Liver (tissue), 8 donors: ENCODE measurements at regions not wholly inside any gene's neighbourhood (a gene's known extent, or its start where the extent isn't known, plus 50 kb on each side); places are given as distances from the start of the nearest gene placed in this dataset.

ENCODE experiments used
- DNase-seq: peaks from one replicate; pipeline ENCODE4 v3.0.0-alpha.2; 2017; ENCODE audit warnings: low spot score
- H3K27ac ChIP-seq, 2 donors: one replicate each; pipeline ENCODE4 v1.7.0; 2013; ENCODE audit warnings: inconsistent platforms in 2 of 2, low read length in 2 of 2, control low read depth in 1 of 2, low read depth in 1 of 2, mild to moderate bottlenecking in 1 of 2
- H3K27me3 ChIP-seq, 4 donors: one replicate each; pipeline versions ENCODE4 v1.6.1 to v1.7.0; 2013; ENCODE audit warnings: low read length in 3 of 4, inconsistent platforms in 1 of 4, mild to moderate bottlenecking in 1 of 4, moderate library complexity in 1 of 4; ENCODE audit not compliant: control insufficient read depth in 4 of 4, insufficient read depth in 4 of 4
- H3K36me3 ChIP-seq, 4 donors: one replicate each; pipeline versions ENCODE4 v1.6.1 to v1.7.0; 2013; ENCODE audit warnings: low read length in 3 of 4, mild to moderate bottlenecking in 3 of 4, low read depth in 1 of 4, moderate library complexity in 1 of 4; ENCODE audit not compliant: control insufficient read depth in 4 of 4, insufficient read depth in 3 of 4
- H3K4me1 ChIP-seq, 4 donors: one replicate each; pipeline versions ENCODE4 v1.6.1 to v1.7.0; 2013; ENCODE audit warnings: low read length in 3 of 4, mild to moderate bottlenecking in 3 of 4, moderate library complexity in 1 of 4; ENCODE audit not compliant: control insufficient read depth in 4 of 4, insufficient read depth in 4 of 4
- H3K4me3 ChIP-seq, 3 donors: one replicate each; pipeline versions ENCODE4 v1.6.1 to v1.7.0; 2013; ENCODE audit warnings: low read length in 3 of 3, control low read depth in 1 of 3, low read depth in 1 of 3, mild to moderate bottlenecking in 1 of 3
- H3K9ac ChIP-seq, 2 donors: one replicate each; pipeline ENCODE4 v1.7.0; 2013; ENCODE audit warnings: low read length in 2 of 2, mild to moderate bottlenecking in 2 of 2, moderate library complexity in 2 of 2, control low read depth in 1 of 2, low read depth in 1 of 2
- H3K9me3 ChIP-seq, 4 donors: one replicate each; pipeline versions ENCODE4 v1.6.1 to v1.7.0; 2013; ENCODE audit warnings: low read length in 3 of 4; ENCODE audit not compliant: control insufficient read depth in 4 of 4
- CTCF ChIP-seq: fragments of 150-350 bp; IDR thresholded peaks from 2 replicates; pipeline ENCODE4 v1.5.1; 2017; ENCODE audit warnings: improper control_type of control experiment, low read depth, low read length; ENCODE audit not compliant: missing input control
- FOXA1 ChIP-seq: IDR thresholded peaks from 2 replicates; pipeline ENCODE4 v1.6.1; 2016; ENCODE audit warnings: antibody characterized with exemption
- FOXA2 ChIP-seq: IDR thresholded peaks from 2 replicates; pipeline ENCODE4 v1.6.1; 2016; ENCODE audit warnings: antibody characterized with exemption
- GABPA ChIP-seq, 2 donors: IDR thresholded peaks in 1 of 2; conservative IDR thresholded peaks in 1 of 2; 2 replicates each; pipeline ENCODE4 v1.6.1; 2016; ENCODE audit warnings: antibody characterized with exemption in 2 of 2, mild to moderate bottlenecking in 1 of 2, moderate library complexity in 1 of 2
- HNF4G ChIP-seq: IDR thresholded peaks from 2 replicates; pipeline ENCODE4 v1.6.1; 2016; ENCODE audit warnings: antibody characterized with exemption
- JUND ChIP-seq, 2 donors: IDR thresholded peaks; 2 replicates each; pipeline ENCODE4 v1.6.1; 2016; ENCODE audit warnings: antibody characterized with exemption in 2 of 2
- NR2F2 ChIP-seq: IDR thresholded peaks from 2 replicates; pipeline ENCODE4 v1.6.1; 2016; ENCODE audit warnings: antibody characterized with exemption
- RXRA ChIP-seq, 2 donors: IDR thresholded peaks; 2 replicates each; pipeline ENCODE4 v1.6.1; 2017 to 2018; ENCODE audit warnings: antibody characterized with exemption in 2 of 2, mild to moderate bottlenecking in 1 of 2
- SP1 ChIP-seq: IDR thresholded peaks from 2 replicates; pipeline ENCODE4 v1.6.1; 2018; ENCODE audit warnings: antibody characterized with exemption, mild to moderate bottlenecking
- YY1 ChIP-seq: IDR thresholded peaks from 2 replicates; pipeline ENCODE4 v1.6.1; 2016; ENCODE audit warnings: antibody characterized with exemption, mild to moderate bottlenecking
- ZBTB33 ChIP-seq: IDR thresholded peaks from 2 replicates; pipeline ENCODE4 v1.6.1; 2016; ENCODE audit warnings: antibody characterized with exemption
- WGBS: extraction: QIAGEN DNeasy Blood & Tissue Kit; methylation state at CpG from one replicate; pipeline ENCODE4 v1.1.7; 2013; 5-methylcytosine and 5-hydroxymethylcytosine counted together
- donor health status: healthy.
- donor health status: healthy.
- donor health status: healthy.
- donor health status: healthy.
- donor health status: healthy.

- H3K4me3 ChIP-seq, result no peak overlapping the region
- no peaks in the 10 kb centered on the region for H3K9me3 ChIP-seq
- no peak for TF ChIP-seq CTCF
- no peak for TF ChIP-seq JUND (IDR thresholded peaks at IDR 0.05)
- no peak for TF ChIP-seq FOXA2
- no peak for TF ChIP-seq HNF4G
- no peak for TF ChIP-seq YY1
- no peak for TF ChIP-seq SP1
- no peak for TF ChIP-seq GABPA (IDR thresholded peaks at IDR 0.05 in 1 of 2, conservative IDR thresholded peaks at IDR 0.05 in 1 of 2)
- TF ChIP-seq RXRA (IDR thresholded peaks at IDR 0.05), result no peak
- no peak for TF ChIP-seq FOXA1
- no peaks in the 10 kb centered on the region for H3K4me1 ChIP-seq
- WGBS, result 63% methylated on average over 2 of the region's 2 CpGs
- DNase-seq, result no peak
- no peak overlapping the region for H3K27ac ChIP-seq
- H3K9ac ChIP-seq, result no peak overlapping the region
- H3K36me3 ChIP-seq, result no peaks in the 10 kb centered on the region
- no peaks in the 10 kb centered on the region for H3K27me3 ChIP-seq
Measured at GRCh38 chr3:117735481-117736101, 1026.0 kb downstream of the TUSC7 start.

- 66% methylated on average over 3 of the region's 3 CpGs for WGBS
Measured at GRCh38 chr3:117736846-117737245, 1027.3 kb downstream of the TUSC7 start.

GRCh38 chr3:117743993-117744392 lies 1034.4 kb downstream of the TUSC7 start:
- 73% methylated on average over 1 of the region's 1 CpG for WGBS
- Histone ChIP-seq H3K9me3 (no peaks in the 10 kb centered on the region), H3K27ac (no peak overlapping the region), H3K27me3 (no peaks in the 10 kb centered on the region), H3K9ac (no peak overlapping the region), H3K4me1 (no peaks in the 10 kb centered on the region), H3K36me3 (no peaks in the 10 kb centered on the region), H3K4me3 (no peak overlapping the region)
- no peak for DNase-seq
- no peak for TF ChIP-seq HNF4G
- no peak for TF ChIP-seq NR2F2
- no peak for TF ChIP-seq CTCF
- TF ChIP-seq ZBTB33, result no peak
- TF ChIP-seq YY1, result no peak
- TF ChIP-seq GABPA (IDR thresholded peaks at IDR 0.05 in 1 of 2, conservative IDR thresholded peaks at IDR 0.05 in 1 of 2), result no peak

More at GRCh38 chr3:117736846-117737245, 1027.3 kb downstream of the TUSC7 start:
- no peak for DNase-seq
- no peak overlapping the region for H3K4me3 ChIP-seq
- no peaks in the 10 kb centered on the region for H3K27me3 ChIP-seq
- H3K9ac ChIP-seq, result no peak overlapping the region
- no peaks in the 10 kb centered on the region for H3K36me3 ChIP-seq
- H3K27ac ChIP-seq, result no peak overlapping the region
- TF ChIP-seq CTCF, result no peak
- H3K9me3 ChIP-seq, result no peaks in the 10 kb centered on the region
- no peaks in the 10 kb centered on the region for H3K4me1 ChIP-seq
